OCI-LY1 (cell line): ENCODE measurements at regions not wholly inside any gene's neighbourhood (a gene's known extent, or its start where the extent isn't known, plus 50 kb on each side); places are given as distances from the start of the nearest gene placed in this dataset.
"Not testable (repeated sequence)": the region's sequence is repeated elsewhere in the genome, so short reads cannot be mapped to it uniquely, and the experiment has no call there.

Experiments
- CTCF ChIP-seq: fragments of 200-600 bp; sonication (generic), shearing (Covaris generic); IDR thresholded peaks from 2 replicates; pipeline ENCODE4 v1.5.1; 2017; ENCODE audit warnings: mild to moderate bottlenecking, antibody characterized with exemption, low read length, moderate library complexity, mixed read lengths
- EZH2 ChIP-seq: fragments of 200-600 bp; sonication (generic), shearing (Covaris generic); IDR thresholded peaks from 2 replicates; pipeline ENCODE4 v1.8.0; 2017; ENCODE audit warnings: borderline replicate concordance, mixed run types, mild to moderate bottlenecking, antibody characterized with exemption, low read length, moderate library complexity, mixed read lengths

DNA sequence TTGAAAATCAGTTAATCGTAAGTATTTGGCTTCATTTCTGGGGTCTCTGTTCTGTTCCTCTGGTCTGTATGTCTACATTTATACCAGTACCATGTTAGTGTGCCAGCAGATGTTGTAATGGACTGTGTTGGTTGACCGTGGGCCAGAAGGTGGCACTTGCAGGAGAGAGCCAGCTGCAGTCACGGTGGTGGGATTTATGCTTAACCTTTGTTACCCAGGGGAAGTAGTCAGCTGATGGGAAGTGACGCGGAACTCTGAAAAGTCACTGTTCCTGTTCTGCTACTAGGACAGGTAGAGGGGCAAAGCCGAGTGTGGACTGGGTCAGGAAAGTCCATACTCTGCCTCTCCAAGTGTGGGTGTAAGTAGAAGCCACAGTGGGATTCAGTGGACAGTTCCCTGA lies 420.4 kb upstream of the NDN start:
- TF ChIP-seq CTCF, EZH2: not testable (repeated sequence)
